ENCODE measurements at regions not wholly inside any gene's neighbourhood (a gene's known extent, or its start where the extent isn't known, plus 50 kb on each side); places are given as distances from the start of the nearest gene placed in this dataset.

GRCh38 chr2:144274131-144274530, 245.8 kb downstream of the ZEB2 start:
- no peak overlapping the region for H3K4me3 Mint-ChIP-seq
- H3K9me3 Mint-ChIP-seq = peaks cover 9% of the 10 kb centered on the region
- no peaks in the 10 kb centered on the region for H3K36me3 Mint-ChIP-seq (ENCODE audit: low read depth)
- H3K27ac Mint-ChIP-seq (ENCODE audit: unreplicated experiment) = no peak overlapping the region
- H3K4me1 Mint-ChIP-seq = peaks cover 6% of the 10 kb centered on the region
- no peaks in the 10 kb centered on the region for H3K27me3 Mint-ChIP-seq (ENCODE audit: low read depth)
- DNase-seq (ENCODE audit: low read depth, low spot score) = no peak
- no peak for TF ChIP-seq CTCF (conservative IDR thresholded peaks at IDR 0.05)

GRCh38 chr2:144270951-144271350, 249.0 kb downstream of the ZEB2 start:
- no peak overlapping the region for H3K4me3 Mint-ChIP-seq
- no peak for TF ChIP-seq CTCF (conservative IDR thresholded peaks at IDR 0.05)
- peaks cover 7% of the 10 kb centered on the region for H3K9me3 Mint-ChIP-seq
- DNase-seq (ENCODE audit: low read depth, low spot score) = no peak
- no peak overlapping the region for H3K27ac Mint-ChIP-seq (ENCODE audit: unreplicated experiment)
- H3K27me3 Mint-ChIP-seq (ENCODE audit: low read depth) = no peaks in the 10 kb centered on the region
- H3K36me3 Mint-ChIP-seq (ENCODE audit: low read depth) = no peaks in the 10 kb centered on the region
- peaks cover 12% of the 10 kb centered on the region for H3K4me1 Mint-ChIP-seq

- TF ChIP-seq CTCF (conservative IDR thresholded peaks at IDR 0.05) = no peak
- H3K4me3 Mint-ChIP-seq = no peak overlapping the region
- no peak for DNase-seq (ENCODE audit: low read depth, low spot score)
These were observed 251.8 kb downstream of the ZEB2 start for GRCh38 chr2:144268036-144268678.

GRCh38 chr2:144267239-144267638, 252.7 kb downstream of the ZEB2 start:
- Mint-ChIP-seq H3K27me3 (ENCODE audit: low read depth) (no peaks in the 10 kb centered on the region), H3K4me1 (peaks cover 8% of the 10 kb centered on the region), H3K27ac (ENCODE audit: unreplicated experiment) (no peak overlapping the region), H3K36me3 (ENCODE audit: low read depth) (peaks cover 3% of the 10 kb centered on the region), H3K4me3 (no peak overlapping the region), H3K9me3 (no peaks in the 10 kb centered on the region)
- no peak for DNase-seq (ENCODE audit: low read depth, low spot score)
- no peak for TF ChIP-seq CTCF (conservative IDR thresholded peaks at IDR 0.05)

More at GRCh38 chr2:144268036-144268678, 251.8 kb downstream of the ZEB2 start:
- Mint-ChIP-seq H3K9me3 (peaks cover under 1% of the 10 kb centered on the region), H3K27me3 (ENCODE audit: low read depth) (no peaks in the 10 kb centered on the region), H3K4me1 (peaks cover 9% of the 10 kb centered on the region), H3K36me3 (ENCODE audit: low read depth) (peaks cover 3% of the 10 kb centered on the region), H3K27ac (ENCODE audit: unreplicated experiment) (peak overlapping the region; percentile 88)

- no peaks in the 10 kb centered on the region for H3K27me3 Mint-ChIP-seq (ENCODE audit: low read depth)
- peaks cover 3% of the 10 kb centered on the region for H3K36me3 Mint-ChIP-seq (ENCODE audit: low read depth)
- H3K27ac Mint-ChIP-seq (ENCODE audit: unreplicated experiment) = no peak overlapping the region
- no peak for DNase-seq (ENCODE audit: low read depth, low spot score)
- H3K4me3 Mint-ChIP-seq = no peak overlapping the region
- H3K4me1 Mint-ChIP-seq = peaks cover 8% of the 10 kb centered on the region
- H3K9me3 Mint-ChIP-seq = no peaks in the 10 kb centered on the region
- TF ChIP-seq CTCF (conservative IDR thresholded peaks at IDR 0.05) = no peak
These were observed 254.3 kb downstream of the ZEB2 start for GRCh38 chr2:144265654-144266053.

All from neural crest cell (in vitro differentiated cells).